Caco-2 (cell line): ENCODE measurements at regions not wholly inside any gene's neighbourhood (a gene's known extent, or its start where the extent isn't known, plus 50 kb on each side); places are given as distances from the start of the nearest gene placed in this dataset.

Source experiments
- BruUV-seq: library from RNA; stranded (reverse); fragments of 400-500 nt; replicated peaks from 2 replicates; lab custom pipeline; 2021; lab: Mats Ljungman, UMichigan
- CTCF ChIA-PET: fragments of 300-600 bp; sonication (Branson Sonifier 250); formaldehyde crosslinking; loops from one replicate; lab custom pipeline; 2022; ENCODE audit warnings: antibody characterized with exemption; lab: Charles Lee
- POLR2A ChIA-PET: fragments of 300-600 bp; sonication (Branson Sonifier 250); formaldehyde crosslinking; loops from one replicate; lab custom pipeline; 2022; ENCODE audit warnings: antibody characterized with exemption; lab: Charles Lee
- DNase-seq, 2 experiments: peaks; one replicate each; pipeline versions ENCODE4 v3.0.0 to v3.0.0-alpha.2; 2020 to 2022
- H3K27me3 ChIP-seq: replicated peaks from 2 replicates; pipeline ENCODE4 v1.6.0; 2011; ENCODE audit warnings: low read length; ENCODE audit not compliant: control insufficient read depth, insufficient read depth
- H3K36me3 ChIP-seq: 2 replicates; pipeline ENCODE4 v1.5.1; 2011; ENCODE audit warnings: low read length; ENCODE audit not compliant: control insufficient read depth, insufficient read depth
- H3K4me1 ChIP-seq: fragments of 250-450 bp; sonication (Bioruptor Pico); 2 replicates; pipeline ENCODE4 v1.5.1; 2020; ENCODE audit warnings: mild to moderate bottlenecking
- H3K4me3 ChIP-seq: 2 replicates; pipeline ENCODE4 v1.5.1; 2011; ENCODE audit warnings: low read depth, mild to moderate bottlenecking, control low read depth, low read length
- H3K9me3 ChIP-seq: fragments of 250-450 bp; sonication (Bioruptor Pico); 2 replicates; pipeline ENCODE4 v1.5.1; 2020; ENCODE audit warnings: mild to moderate bottlenecking, moderate library complexity
- H3K27ac Mint-ChIP-seq: one replicate; pipeline ENCODE4 v1.8.0; 2022; ENCODE audit warnings: mixed read lengths; ENCODE audit not compliant: unreplicated experiment
- H3K27me3 Mint-ChIP-seq: one replicate; pipeline ENCODE4 v1.8.0; 2022; ENCODE audit warnings: mixed read lengths; ENCODE audit not compliant: insufficient read depth, unreplicated experiment
- H3K36me3 Mint-ChIP-seq: one replicate; pipeline ENCODE4 v1.8.0; 2022; ENCODE audit warnings: mild to moderate bottlenecking, mixed read lengths; ENCODE audit not compliant: insufficient read depth, unreplicated experiment
- H3K4me1 Mint-ChIP-seq: one replicate; pipeline ENCODE4 v1.8.0; 2022; ENCODE audit warnings: low read depth, mixed read lengths; ENCODE audit not compliant: unreplicated experiment
- H3K4me3 Mint-ChIP-seq: one replicate; pipeline ENCODE4 v1.8.0; 2022; ENCODE audit warnings: mild to moderate bottlenecking, moderate library complexity, mixed read lengths; ENCODE audit not compliant: unreplicated experiment
- H3K9me3 Mint-ChIP-seq: one replicate; pipeline ENCODE4 v1.8.0; 2022; ENCODE audit warnings: mixed read lengths; ENCODE audit not compliant: unreplicated experiment
- intact Hi-C: fragments of 100-400 bp; cut with micrococcal nuclease; formaldehyde crosslinking; loops from one replicate; pipeline ENCODE4 v1.10.0; 2022; ENCODE audit not compliant: unreplicated experiment
- TF ChIP-seq, protein P1 (sequence below), 2 experiments: fragments of 200-600 bp in 1 of 2; IDR thresholded peaks; 1 replicate in 1 of 2; 2 replicates in 1 of 2; pipeline versions ENCODE4 v1.5.1 to v1.8.0; 2011 to 2022; ENCODE audit warnings: antibody characterized with exemption in 1 of 2, control low read depth in 1 of 2, inconsistent platforms in 1 of 2, low read depth in 1 of 2, low read length in 1 of 2, mild to moderate bottlenecking in 1 of 2, moderate library complexity in 1 of 2; ENCODE audit not compliant: insufficient read depth in 1 of 2, severe bottlenecking in 1 of 2, unreplicated experiment in 1 of 2

DNA sequence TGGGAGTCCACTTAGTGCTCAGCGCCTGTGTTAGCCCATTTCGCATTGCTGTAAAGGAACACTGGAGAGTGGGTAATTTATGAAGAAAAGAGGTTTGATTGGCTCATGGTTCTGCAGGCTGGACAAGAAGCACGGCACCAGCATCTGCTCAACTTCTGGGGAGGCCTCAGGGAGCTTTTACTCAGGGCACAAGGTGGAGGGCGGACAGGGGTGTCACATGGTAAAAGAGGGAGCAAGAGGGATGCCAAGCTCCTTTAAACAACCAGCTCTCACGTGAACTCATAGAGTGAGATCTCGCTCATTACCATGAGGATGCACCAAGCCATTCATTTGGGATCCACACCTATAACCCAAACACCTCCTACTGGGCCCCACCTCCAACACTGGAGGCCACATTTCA, 181.4 kb upstream of the TLE3 start:
- no peak overlapping the region for H3K4me3 ChIP-seq
- DNase-seq: no peak
- Mint-ChIP-seq H3K27me3 (no peaks in the 10 kb centered on the region), H3K9me3 (peaks cover 11% of the 10 kb centered on the region), H3K4me1 (no peaks in the 10 kb centered on the region), H3K36me3 (no peaks in the 10 kb centered on the region), H3K4me3 (no peak overlapping the region), H3K27ac (no peak overlapping the region)
- no peaks in the 10 kb centered on the region for H3K36me3 ChIP-seq
- TF ChIP-seq, protein P1, sequence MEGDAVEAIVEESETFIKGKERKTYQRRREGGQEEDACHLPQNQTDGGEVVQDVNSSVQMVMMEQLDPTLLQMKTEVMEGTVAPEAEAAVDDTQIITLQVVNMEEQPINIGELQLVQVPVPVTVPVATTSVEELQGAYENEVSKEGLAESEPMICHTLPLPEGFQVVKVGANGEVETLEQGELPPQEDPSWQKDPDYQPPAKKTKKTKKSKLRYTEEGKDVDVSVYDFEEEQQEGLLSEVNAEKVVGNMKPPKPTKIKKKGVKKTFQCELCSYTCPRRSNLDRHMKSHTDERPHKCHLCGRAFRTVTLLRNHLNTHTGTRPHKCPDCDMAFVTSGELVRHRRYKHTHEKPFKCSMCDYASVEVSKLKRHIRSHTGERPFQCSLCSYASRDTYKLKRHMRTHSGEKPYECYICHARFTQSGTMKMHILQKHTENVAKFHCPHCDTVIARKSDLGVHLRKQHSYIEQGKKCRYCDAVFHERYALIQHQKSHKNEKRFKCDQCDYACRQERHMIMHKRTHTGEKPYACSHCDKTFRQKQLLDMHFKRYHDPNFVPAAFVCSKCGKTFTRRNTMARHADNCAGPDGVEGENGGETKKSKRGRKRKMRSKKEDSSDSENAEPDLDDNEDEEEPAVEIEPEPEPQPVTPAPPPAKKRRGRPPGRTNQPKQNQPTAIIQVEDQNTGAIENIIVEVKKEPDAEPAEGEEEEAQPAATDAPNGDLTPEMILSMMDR (IDR thresholded peaks at IDR 0.05; ENCODE audit: insufficient read depth in 1 of 2, low read depth in 1 of 2, low read length in 1 of 2, severe bottlenecking in 1 of 2, unreplicated experiment in 1 of 2): no peak
- POLR2A ChIA-PET: no interaction called here
- no TSS peak for BruUV-seq
- H3K27me3 ChIP-seq: no peaks in the 10 kb centered on the region
- CTCF ChIA-PET: no interaction called here
- intact Hi-C loops: no loop called here
- H3K9me3 ChIP-seq: no peaks in the 10 kb centered on the region
- no peaks in the 10 kb centered on the region for H3K4me1 ChIP-seq

DNA sequence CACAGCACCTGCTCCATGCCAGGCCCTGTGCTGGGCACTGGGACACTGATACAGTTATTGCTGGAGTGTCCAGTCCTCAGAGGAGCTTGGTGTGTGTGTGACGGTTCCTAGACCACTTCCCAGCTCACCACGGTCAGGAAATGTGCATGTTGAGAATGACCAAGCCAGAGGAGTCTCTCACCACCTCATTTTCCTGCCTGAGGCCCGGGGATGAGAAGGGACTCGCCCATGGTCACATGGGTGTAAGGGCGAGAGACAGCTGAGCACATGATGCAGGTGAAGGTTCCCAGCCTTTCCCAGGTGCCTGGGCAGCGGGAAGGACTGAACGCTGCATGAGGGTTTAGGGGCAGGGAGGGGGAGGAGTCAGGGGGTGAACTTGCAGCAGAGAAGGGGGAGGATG, 180.9 kb upstream of the TLE3 start:
- DNase-seq: no peak
- ChIA-PET POLR2A (no interaction called here), CTCF (no interaction called here)
- no peaks in the 10 kb centered on the region for H3K9me3 ChIP-seq
- Mint-ChIP-seq H3K4me1 (no peaks in the 10 kb centered on the region), H3K27ac (no peak overlapping the region), H3K36me3 (no peaks in the 10 kb centered on the region), H3K27me3 (no peaks in the 10 kb centered on the region), H3K9me3 (peaks cover 11% of the 10 kb centered on the region), H3K4me3 (no peak overlapping the region)
- H3K36me3 ChIP-seq: no peaks in the 10 kb centered on the region
- intact Hi-C loops: no loop called here
- no peaks in the 10 kb centered on the region for H3K4me1 ChIP-seq
- no TSS peak for BruUV-seq
- H3K4me3 ChIP-seq: no peak overlapping the region
- TF ChIP-seq, protein P1 (IDR thresholded peaks at IDR 0.05; ENCODE audit: insufficient read depth in 1 of 2, low read depth in 1 of 2, low read length in 1 of 2, severe bottlenecking in 1 of 2, unreplicated experiment in 1 of 2): no peak
- H3K27me3 ChIP-seq: no peaks in the 10 kb centered on the region

DNA sequence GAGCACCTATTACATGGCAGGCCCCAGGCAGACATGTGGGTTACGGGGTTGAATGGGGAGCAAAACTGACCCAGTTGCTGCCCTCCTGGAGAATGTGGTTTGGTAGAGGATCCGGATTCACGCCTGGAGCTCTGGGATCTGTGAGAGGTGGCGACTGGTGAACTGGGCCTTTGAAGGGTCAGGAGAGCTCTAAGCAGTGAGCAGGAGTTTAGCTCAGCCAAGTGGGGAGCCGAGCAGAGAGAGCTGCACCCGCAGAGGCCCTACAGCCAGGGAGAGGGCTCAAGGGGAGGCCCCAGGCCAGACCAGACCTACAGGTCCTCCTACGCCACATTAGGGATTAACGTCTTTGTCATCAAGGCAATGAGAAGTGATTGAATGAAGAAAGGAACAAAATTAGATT, 179.8 kb upstream of the TLE3 start:
- Mint-ChIP-seq H3K4me3 (no peak overlapping the region), H3K36me3 (no peaks in the 10 kb centered on the region), H3K27ac (no peak overlapping the region), H3K9me3 (peaks cover 5% of the 10 kb centered on the region), H3K4me1 (peaks cover 6% of the 10 kb centered on the region), H3K27me3 (no peaks in the 10 kb centered on the region)
- H3K4me3 ChIP-seq: no peak overlapping the region
- H3K9me3 ChIP-seq: no peaks in the 10 kb centered on the region
- TF ChIP-seq, protein P1 (IDR thresholded peaks at IDR 0.05; ENCODE audit: insufficient read depth in 1 of 2, low read depth in 1 of 2, low read length in 1 of 2, severe bottlenecking in 1 of 2, unreplicated experiment in 1 of 2): no peak
- no TSS peak for BruUV-seq
- peaks cover 8% of the 10 kb centered on the region for H3K4me1 ChIP-seq
- H3K36me3 ChIP-seq: no peaks in the 10 kb centered on the region
- intact Hi-C loops: no loop called here
- ChIA-PET CTCF (no interaction called here), POLR2A (no interaction called here)
- DNase-seq: no peak
- no peaks in the 10 kb centered on the region for H3K27me3 ChIP-seq
